ENCODE measurements at regions not wholly inside any gene's neighbourhood (a gene's known extent, or its start where the extent isn't known, plus 50 kb on each side); places are given as distances from the start of the nearest gene placed in this dataset.
"Not testable (repeated sequence)": the region's sequence is repeated elsewhere in the genome, so short reads cannot be mapped to it uniquely, and the experiment has no call there.

DNA sequence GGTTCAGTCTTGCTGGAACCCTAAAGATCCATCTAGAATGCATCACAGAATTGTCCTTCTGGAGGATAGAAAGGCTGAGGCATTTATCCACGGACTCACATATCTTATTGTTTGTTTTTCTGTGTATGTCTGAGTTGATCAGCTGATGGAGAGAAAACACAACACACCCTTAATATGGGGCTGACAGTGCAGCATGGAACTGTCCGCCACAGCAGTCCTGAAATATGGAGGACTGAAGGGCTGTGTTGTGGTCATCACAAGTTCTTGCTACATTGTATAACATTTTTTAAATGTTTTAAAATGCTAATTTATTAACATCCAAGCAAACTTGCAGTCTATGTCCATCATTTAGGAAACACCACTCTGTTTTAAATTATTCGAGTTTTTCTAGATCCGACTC lies 448.9 kb upstream of the ERCC4 start:
- no peak for DNase-seq (ENCODE audit: low read depth)

GRCh38 chr16:13478991-13479390 lies 441.0 kb upstream of the ERCC4 start:
- DNase-seq (ENCODE audit: low read depth) = no peak

DNA sequence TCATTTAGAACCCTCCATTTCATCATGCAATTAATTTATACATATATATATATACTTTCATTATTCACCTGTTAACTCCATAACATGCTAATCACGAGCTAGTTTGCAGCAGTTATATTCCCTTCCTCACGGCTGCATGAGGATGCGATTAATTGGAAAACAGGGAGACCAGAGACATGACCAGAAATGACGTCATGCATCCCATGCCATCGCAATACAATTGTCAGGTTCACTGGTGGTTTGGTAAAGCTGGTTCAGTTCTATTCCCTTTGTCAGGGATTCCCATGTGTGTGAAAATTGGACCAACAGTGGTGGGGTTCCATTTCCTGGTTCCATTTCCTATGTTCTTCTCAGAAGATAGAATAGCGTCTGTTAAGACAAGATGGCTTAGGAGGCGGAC lies 440.4 kb upstream of the ERCC4 start:
- no peak for DNase-seq (ENCODE audit: low read depth)

GRCh38 chr16:13480801-13481200 lies 439.2 kb upstream of the ERCC4 start:
- DNase-seq (ENCODE audit: low read depth) = no peak

GRCh38 chr16:13483121-13483520 lies 436.8 kb upstream of the ERCC4 start:
- DNase-seq (ENCODE audit: low read depth) = no peak

GRCh38 chr16:13489416-13489815 lies 430.5 kb upstream of the ERCC4 start:
- DNase-seq (ENCODE audit: low read depth) = not testable (repeated sequence)

DNA sequence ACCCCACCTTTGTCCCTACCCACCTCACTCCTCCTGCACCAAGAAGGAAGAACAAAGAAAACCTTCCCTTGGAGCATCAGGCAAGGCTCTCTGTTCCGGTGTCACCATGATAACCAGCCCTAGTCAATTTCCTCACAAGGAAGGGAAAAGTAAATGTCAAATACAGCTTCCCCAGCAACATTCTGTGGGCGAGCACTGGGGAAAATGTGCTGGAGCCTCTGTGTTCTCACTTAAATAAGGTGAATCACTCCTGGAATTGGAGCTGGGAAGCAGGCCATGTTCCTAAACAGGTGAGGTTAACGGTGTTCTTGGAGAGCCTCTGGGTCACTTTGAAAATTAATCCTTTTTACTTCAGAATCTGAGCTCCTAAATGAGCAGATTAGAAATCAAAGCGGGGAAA lies 427.9 kb upstream of the ERCC4 start:
- DNase-seq (ENCODE audit: low read depth) = no peak

DNA sequence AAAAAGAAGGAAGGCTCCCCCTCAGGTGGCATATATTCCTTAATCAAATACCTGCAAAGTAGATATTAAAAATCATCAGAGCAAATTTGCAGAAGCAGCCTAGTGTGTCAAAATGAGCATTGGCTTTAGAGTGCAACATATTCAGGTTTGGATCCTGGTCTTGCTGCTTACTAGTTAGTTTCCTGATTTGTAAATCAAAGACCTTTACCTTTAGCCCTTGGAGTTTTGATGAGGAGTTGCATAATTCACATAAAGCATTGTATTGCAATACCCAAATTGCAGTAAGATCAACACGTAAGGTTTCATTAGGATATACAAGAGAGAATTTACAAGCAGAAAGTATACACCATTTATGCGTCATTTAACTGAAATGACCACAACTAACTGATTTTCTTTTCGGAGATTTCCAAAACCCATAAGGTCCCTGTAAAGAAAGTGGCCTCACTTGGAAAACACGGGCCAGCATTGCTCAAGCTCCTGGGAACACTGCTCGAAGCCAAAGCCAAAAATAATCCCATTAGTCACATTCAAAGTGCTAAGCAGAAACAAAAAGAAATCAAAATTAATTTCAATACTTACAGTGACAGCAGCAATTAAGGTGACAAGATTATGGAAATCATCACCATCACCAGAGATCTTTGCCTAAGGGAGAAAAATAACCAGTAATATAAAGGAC lies 415.9 kb upstream of the ERCC4 start:
- DNase-seq (ENCODE audit: low read depth) = no peak

DNA sequence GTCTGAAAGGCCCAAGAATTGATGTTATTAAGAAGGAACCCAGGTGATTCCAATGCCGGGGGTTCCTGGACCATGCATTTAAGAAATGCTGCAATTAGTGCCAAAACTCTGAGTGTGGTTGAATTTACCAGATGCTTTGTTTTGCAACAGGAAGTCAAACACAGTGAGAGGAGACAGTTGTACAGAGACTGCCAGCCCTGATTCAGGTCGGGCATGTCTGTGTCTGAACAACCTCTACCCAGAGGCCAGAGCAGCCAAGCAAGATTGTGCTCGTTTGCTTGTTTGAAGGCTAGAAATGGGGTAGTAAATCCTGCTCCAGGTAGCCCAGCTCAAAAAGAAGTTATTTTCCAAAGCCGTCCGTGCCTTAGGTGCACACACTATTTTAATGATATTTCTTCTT lies 412.4 kb upstream of the ERCC4 start:
- no peak for DNase-seq (ENCODE audit: low read depth)

GRCh38 chr16:13510425-13511151 lies 409.4 kb upstream of the ERCC4 start:
- DNase-seq (ENCODE audit: low read depth) = no peak

DNA sequence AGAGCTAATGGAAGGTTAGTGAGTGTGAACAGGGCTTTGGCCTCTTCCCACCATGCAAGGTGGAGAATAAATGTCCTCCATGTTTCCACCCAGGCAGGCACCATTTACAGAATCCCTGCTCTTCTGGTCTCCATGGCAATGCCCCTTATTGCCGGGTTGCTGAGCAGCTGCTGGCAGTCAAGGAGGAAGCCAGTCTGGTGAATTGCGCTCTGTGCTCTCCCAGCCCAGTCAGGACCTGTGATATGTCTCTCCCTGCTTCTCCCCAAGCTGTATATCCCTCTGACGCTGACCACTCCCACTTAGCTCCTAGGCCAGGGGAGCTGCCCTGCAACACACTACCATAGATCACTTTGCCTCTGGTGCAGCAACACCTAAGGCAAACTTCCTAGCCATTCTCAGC lies 402.1 kb upstream of the ERCC4 start:
- no peak for DNase-seq (ENCODE audit: low read depth)

GRCh38 chr16:13519871-13520270 lies 400.1 kb upstream of the ERCC4 start:
- DNase-seq (ENCODE audit: low read depth) = no peak

DNA sequence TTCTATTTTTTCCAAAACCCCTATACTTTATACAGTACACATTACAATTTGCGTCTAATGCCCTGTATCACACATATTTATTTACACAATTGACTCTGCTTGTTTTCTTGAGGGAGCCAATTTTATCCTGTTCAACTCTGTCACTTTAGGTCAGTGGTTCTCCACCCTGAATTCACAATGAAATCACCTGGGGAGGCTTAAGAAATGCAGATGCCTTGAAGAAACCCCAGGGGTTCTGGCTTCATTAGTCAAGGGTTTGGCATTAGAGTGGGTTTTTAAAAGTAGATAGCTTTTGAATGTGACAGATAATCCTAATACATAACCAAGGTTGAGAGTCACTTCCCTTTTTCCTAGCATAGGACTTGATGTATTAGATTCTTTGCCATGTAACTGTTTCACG lies 398.6 kb upstream of the ERCC4 start:
- no peak for DNase-seq (ENCODE audit: low read depth)

- DNase-seq (ENCODE audit: low read depth) = no peak
Observed at GRCh38 chr16:13527332-13527731, 392.6 kb upstream of the ERCC4 start.

GRCh38 chr16:13528691-13529090 lies 391.3 kb upstream of the ERCC4 start:
- no peak for DNase-seq (ENCODE audit: low read depth)

DNA sequence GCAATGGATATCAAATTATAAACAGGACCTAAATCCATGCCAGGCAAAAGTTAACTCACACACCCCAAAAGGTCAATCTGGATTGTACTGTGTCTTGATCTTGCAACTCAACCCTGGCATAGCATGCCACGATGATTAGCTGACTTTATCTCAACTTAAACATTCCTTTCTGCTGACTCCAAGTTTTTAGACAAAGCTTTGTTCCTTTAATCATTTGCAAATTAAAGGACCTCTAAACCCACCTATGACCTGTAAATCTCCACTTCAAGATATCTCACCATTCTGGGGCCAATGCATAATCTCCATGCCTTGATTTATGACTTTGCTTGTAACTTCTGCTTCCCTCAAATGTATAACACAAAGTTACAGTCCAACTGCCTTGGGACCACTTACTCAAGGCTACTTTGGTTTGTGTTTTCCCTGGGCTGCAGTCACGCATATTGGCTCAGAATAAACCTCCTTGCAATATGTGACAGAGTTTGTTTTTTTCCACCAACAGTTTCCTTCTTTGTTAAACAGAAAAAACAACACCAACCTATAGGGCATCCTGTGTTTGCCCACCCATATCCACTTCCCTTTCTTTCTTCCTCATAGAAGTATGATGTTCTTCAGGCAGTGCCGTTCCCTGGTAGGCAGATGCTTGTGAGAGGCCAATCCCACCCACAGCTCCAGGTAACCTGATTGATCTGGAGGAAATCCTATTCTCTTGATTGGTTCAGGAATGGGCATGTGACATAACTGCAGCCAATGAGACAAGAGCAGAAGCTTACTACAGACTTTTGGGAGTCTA lies 390.6 kb upstream of the ERCC4 start:
- no peak for DNase-seq (ENCODE audit: low read depth)

DNA sequence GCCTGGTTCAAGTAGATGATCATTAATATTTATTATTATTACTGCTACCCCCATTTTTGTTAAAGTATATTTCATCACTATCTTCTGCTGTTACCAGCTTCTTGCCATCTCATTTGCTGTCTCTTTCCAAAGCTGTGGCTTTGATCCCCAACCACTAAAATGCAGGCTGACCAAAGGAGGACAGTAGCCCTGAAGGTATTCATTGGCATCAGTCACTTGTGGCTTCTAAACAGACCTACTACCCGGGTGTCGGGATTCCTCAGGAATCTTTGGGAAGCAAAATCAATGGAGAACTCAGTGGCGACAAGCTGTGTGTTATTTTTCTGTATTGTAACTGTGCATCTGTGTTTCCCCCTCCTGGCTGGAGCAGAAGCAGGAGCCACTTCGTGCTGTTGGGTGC lies 379.2 kb upstream of the ERCC4 start:
- no peak for DNase-seq (ENCODE audit: low read depth)

DNA sequence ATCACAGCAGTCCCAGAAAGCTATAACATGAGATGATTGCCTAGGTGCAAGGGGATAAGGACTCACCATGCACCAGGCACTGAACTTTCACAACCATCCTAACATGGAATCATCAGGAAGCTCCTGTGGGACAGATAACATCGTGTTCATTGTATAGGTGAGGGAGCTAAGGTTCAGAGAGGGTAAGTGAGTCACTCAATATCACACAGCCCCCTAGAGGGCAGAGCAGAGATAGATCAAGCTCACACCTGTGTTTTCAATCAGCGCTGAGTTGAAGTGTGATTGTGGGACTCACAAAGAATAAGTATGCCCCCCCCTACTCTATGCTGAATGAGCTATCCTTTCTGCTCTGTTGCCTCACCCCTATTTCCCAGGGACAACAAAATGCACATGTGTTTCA lies 377.7 kb upstream of the ERCC4 start:
- no peak for DNase-seq (ENCODE audit: low read depth)

DNA sequence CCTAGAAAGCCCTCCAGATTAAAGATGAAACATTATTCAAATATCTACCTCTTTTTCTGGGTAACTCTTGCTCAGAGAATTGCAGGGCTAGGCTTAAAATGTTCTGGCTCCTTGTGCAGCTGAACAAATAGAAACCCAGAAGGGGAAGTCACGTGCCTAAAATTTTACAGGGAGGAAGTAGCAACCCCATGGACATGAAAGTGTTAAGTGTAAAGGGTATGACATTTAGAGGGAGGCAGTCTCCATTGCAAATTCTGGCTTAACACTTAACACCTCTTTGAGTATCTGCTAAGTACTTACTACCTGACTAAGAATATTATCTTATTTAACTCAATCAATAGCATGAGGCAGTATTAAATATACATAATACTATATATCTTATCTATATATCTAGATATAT lies 376.1 kb upstream of the ERCC4 start:
- DNase-seq (ENCODE audit: low read depth) = no peak

- no peak for DNase-seq (ENCODE audit: low read depth)
Observed at GRCh38 chr16:13545271-13545670, 374.7 kb upstream of the ERCC4 start.

- DNase-seq (ENCODE audit: low read depth) = no peak
Observed at GRCh38 chr16:13550254-13550653, 369.7 kb upstream of the ERCC4 start.

GRCh38 chr16:13552062-13552959 lies 367.6 kb upstream of the ERCC4 start:
- no peak for DNase-seq (ENCODE audit: low read depth)
